Liver (tissue), 8 donors: ENCODE measurements at regions not wholly inside any gene's neighbourhood (a gene's known extent, or its start where the extent isn't known, plus 50 kb on each side); places are given as distances from the start of the nearest gene placed in this dataset.

Experiments
- DNase-seq: peaks from one replicate; pipeline ENCODE4 v3.0.0-alpha.2; 2017; ENCODE audit warnings: low spot score
- H3K27ac ChIP-seq, 2 donors: one replicate each; pipeline ENCODE4 v1.7.0; 2013; ENCODE audit warnings: inconsistent platforms in 2 of 2, low read length in 2 of 2, control low read depth in 1 of 2, low read depth in 1 of 2, mild to moderate bottlenecking in 1 of 2
- H3K27me3 ChIP-seq, 4 donors: one replicate each; pipeline versions ENCODE4 v1.6.1 to v1.7.0; 2013; ENCODE audit warnings: low read length in 3 of 4, inconsistent platforms in 1 of 4, mild to moderate bottlenecking in 1 of 4, moderate library complexity in 1 of 4; ENCODE audit not compliant: control insufficient read depth in 4 of 4, insufficient read depth in 4 of 4
- H3K36me3 ChIP-seq, 4 donors: one replicate each; pipeline versions ENCODE4 v1.6.1 to v1.7.0; 2013; ENCODE audit warnings: low read length in 3 of 4, mild to moderate bottlenecking in 3 of 4, low read depth in 1 of 4, moderate library complexity in 1 of 4; ENCODE audit not compliant: control insufficient read depth in 4 of 4, insufficient read depth in 3 of 4
- H3K4me1 ChIP-seq, 4 donors: one replicate each; pipeline versions ENCODE4 v1.6.1 to v1.7.0; 2013; ENCODE audit warnings: low read length in 3 of 4, mild to moderate bottlenecking in 3 of 4, moderate library complexity in 1 of 4; ENCODE audit not compliant: control insufficient read depth in 4 of 4, insufficient read depth in 4 of 4
- H3K4me3 ChIP-seq, 3 donors: one replicate each; pipeline versions ENCODE4 v1.6.1 to v1.7.0; 2013; ENCODE audit warnings: low read length in 3 of 3, control low read depth in 1 of 3, low read depth in 1 of 3, mild to moderate bottlenecking in 1 of 3
- H3K9ac ChIP-seq, 2 donors: one replicate each; pipeline ENCODE4 v1.7.0; 2013; ENCODE audit warnings: low read length in 2 of 2, mild to moderate bottlenecking in 2 of 2, moderate library complexity in 2 of 2, control low read depth in 1 of 2, low read depth in 1 of 2
- H3K9me3 ChIP-seq, 4 donors: one replicate each; pipeline versions ENCODE4 v1.6.1 to v1.7.0; 2013; ENCODE audit warnings: low read length in 3 of 4; ENCODE audit not compliant: control insufficient read depth in 4 of 4
- ATF3 ChIP-seq: IDR thresholded peaks from 2 replicates; pipeline ENCODE4 v1.6.1; 2016; ENCODE audit warnings: antibody characterized with exemption
- EGR1 ChIP-seq, 2 donors: IDR thresholded peaks; 2 replicates each; pipeline ENCODE4 v1.6.1; 2016 to 2018; ENCODE audit warnings: antibody characterized with exemption in 2 of 2, low read depth in 2 of 2
- FOXA1 ChIP-seq: IDR thresholded peaks from 2 replicates; pipeline ENCODE4 v1.6.1; 2016; ENCODE audit warnings: antibody characterized with exemption
- FOXA2 ChIP-seq: IDR thresholded peaks from 2 replicates; pipeline ENCODE4 v1.6.1; 2016; ENCODE audit warnings: antibody characterized with exemption
- GABPA ChIP-seq, 2 donors: IDR thresholded peaks in 1 of 2; conservative IDR thresholded peaks in 1 of 2; 2 replicates each; pipeline ENCODE4 v1.6.1; 2016; ENCODE audit warnings: antibody characterized with exemption in 2 of 2, mild to moderate bottlenecking in 1 of 2, moderate library complexity in 1 of 2
- HNF4A ChIP-seq, 2 donors: conservative IDR thresholded peaks; 2 replicates each; pipeline ENCODE4 v1.6.1; 2016; ENCODE audit warnings: antibody characterized with exemption in 2 of 2, mild to moderate bottlenecking in 2 of 2
- JUND ChIP-seq, 2 donors: IDR thresholded peaks; 2 replicates each; pipeline ENCODE4 v1.6.1; 2016; ENCODE audit warnings: antibody characterized with exemption in 2 of 2
- NR2F2 ChIP-seq: IDR thresholded peaks from 2 replicates; pipeline ENCODE4 v1.6.1; 2016; ENCODE audit warnings: antibody characterized with exemption
- RXRA ChIP-seq, 2 donors: IDR thresholded peaks; 2 replicates each; pipeline ENCODE4 v1.6.1; 2017 to 2018; ENCODE audit warnings: antibody characterized with exemption in 2 of 2, mild to moderate bottlenecking in 1 of 2
- SP1 ChIP-seq: IDR thresholded peaks from 2 replicates; pipeline ENCODE4 v1.6.1; 2018; ENCODE audit warnings: antibody characterized with exemption, mild to moderate bottlenecking
- TAF1 ChIP-seq: conservative IDR thresholded peaks from 2 replicates; pipeline ENCODE4 v1.6.1; 2016; ENCODE audit warnings: antibody characterized with exemption, mild to moderate bottlenecking
- YY1 ChIP-seq: IDR thresholded peaks from 2 replicates; pipeline ENCODE4 v1.6.1; 2016; ENCODE audit warnings: antibody characterized with exemption, mild to moderate bottlenecking
- ZBTB33 ChIP-seq: IDR thresholded peaks from 2 replicates; pipeline ENCODE4 v1.6.1; 2016; ENCODE audit warnings: antibody characterized with exemption
- WGBS: extraction: QIAGEN DNeasy Blood & Tissue Kit; methylation state at CpG from one replicate; pipeline ENCODE4 v1.1.7; 2013; 5-methylcytosine and 5-hydroxymethylcytosine counted together
- TF ChIP-seq, protein P1 (sequence below): fragments of 150-350 bp; IDR thresholded peaks from 2 replicates; pipeline ENCODE4 v1.5.1; 2017; ENCODE audit warnings: improper control_type of control experiment, low read depth, low read length; ENCODE audit not compliant: missing input control
- donor health status: healthy.
- donor health status: healthy.
- donor health status: healthy.
- donor health status: healthy.
- donor health status: healthy.

GRCh38 chr1:162924179-162924578 is 63.2 kb upstream of the CCDC190 start:
- 60% methylated on average over 2 of the region's 2 CpGs for WGBS
- TF ChIP-seq, protein P1, sequence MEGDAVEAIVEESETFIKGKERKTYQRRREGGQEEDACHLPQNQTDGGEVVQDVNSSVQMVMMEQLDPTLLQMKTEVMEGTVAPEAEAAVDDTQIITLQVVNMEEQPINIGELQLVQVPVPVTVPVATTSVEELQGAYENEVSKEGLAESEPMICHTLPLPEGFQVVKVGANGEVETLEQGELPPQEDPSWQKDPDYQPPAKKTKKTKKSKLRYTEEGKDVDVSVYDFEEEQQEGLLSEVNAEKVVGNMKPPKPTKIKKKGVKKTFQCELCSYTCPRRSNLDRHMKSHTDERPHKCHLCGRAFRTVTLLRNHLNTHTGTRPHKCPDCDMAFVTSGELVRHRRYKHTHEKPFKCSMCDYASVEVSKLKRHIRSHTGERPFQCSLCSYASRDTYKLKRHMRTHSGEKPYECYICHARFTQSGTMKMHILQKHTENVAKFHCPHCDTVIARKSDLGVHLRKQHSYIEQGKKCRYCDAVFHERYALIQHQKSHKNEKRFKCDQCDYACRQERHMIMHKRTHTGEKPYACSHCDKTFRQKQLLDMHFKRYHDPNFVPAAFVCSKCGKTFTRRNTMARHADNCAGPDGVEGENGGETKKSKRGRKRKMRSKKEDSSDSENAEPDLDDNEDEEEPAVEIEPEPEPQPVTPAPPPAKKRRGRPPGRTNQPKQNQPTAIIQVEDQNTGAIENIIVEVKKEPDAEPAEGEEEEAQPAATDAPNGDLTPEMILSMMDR = no peak
- TF ChIP-seq FOXA1 (no peak), RXRA (IDR thresholded peaks at IDR 0.05) (no peak), ATF3 (no peak)

GRCh38 chr1:162922201-162922600 is 61.2 kb upstream of the CCDC190 start:
- Histone ChIP-seq H3K4me3 (no peak overlapping the region), H3K27me3 (peaks cover 0 to 4% (median 0%) of the 10 kb centered on the region in 4 donors), H3K4me1 (no peaks in the 10 kb centered on the region), H3K9ac (no peak overlapping the region), H3K36me3 (no peaks in the 10 kb centered on the region), H3K27ac (no peak overlapping the region), H3K9me3 (no peaks in the 10 kb centered on the region)
- no peak for TF ChIP-seq GABPA (IDR thresholded peaks at IDR 0.05 in 1 of 2, conservative IDR thresholded peaks at IDR 0.05 in 1 of 2)
- TF ChIP-seq JUND (IDR thresholded peaks at IDR 0.05) = no peak
- no peak for TF ChIP-seq FOXA2
- TF ChIP-seq, protein P1 = no peak
- TF ChIP-seq ATF3 = no peak
- no peak for TF ChIP-seq TAF1
- 72% methylated on average over 2 of the region's 2 CpGs for WGBS
- DNase-seq = no peak

More at GRCh38 chr1:162924179-162924578, 63.2 kb upstream of the CCDC190 start:
- Histone ChIP-seq H3K9me3 (no peaks in the 10 kb centered on the region), H3K27me3 (peaks cover 0 to 4% (median 0%) of the 10 kb centered on the region in 4 donors), H3K36me3 (no peaks in the 10 kb centered on the region), H3K4me3 (no peak overlapping the region), H3K4me1 (no peaks in the 10 kb centered on the region), H3K27ac (no peak overlapping the region), H3K9ac (no peak overlapping the region)
- no peak for DNase-seq

DNA sequence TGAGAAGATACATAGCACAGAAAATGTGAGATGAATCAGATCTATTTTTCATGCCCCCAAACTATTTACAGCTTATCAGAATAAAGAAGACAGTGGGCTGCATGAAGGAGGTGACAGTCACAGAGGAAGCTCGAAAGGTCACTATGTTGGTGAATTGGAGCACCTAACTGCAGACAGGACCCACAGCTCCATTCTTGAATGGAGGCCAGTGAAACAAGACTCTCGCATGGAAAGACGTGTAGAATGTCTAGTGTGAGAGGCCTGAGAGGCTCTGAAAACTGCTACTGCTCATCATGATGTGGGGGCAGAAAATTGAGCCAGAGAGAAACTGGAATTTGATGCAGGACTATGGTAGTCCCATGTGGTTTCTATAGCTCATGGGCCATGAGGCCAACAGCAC is 60.3 kb upstream of the CCDC190 start:
- Histone ChIP-seq H3K27ac (no peak overlapping the region), H3K4me1 (no peaks in the 10 kb centered on the region), H3K27me3 (peaks cover 0 to 6% (median 0%) of the 10 kb centered on the region in 4 donors), H3K36me3 (no peaks in the 10 kb centered on the region), H3K9ac (no peak overlapping the region), H3K4me3 (no peak overlapping the region), H3K9me3 (no peaks in the 10 kb centered on the region)
- 88% methylated on average over 3 of the region's 3 CpGs for WGBS
- DNase-seq = no peak
- no peak for TF ChIP-seq ZBTB33
- no peak for TF ChIP-seq HNF4A (conservative IDR thresholded peaks at IDR 0.05)
- TF ChIP-seq GABPA (IDR thresholded peaks at IDR 0.05 in 1 of 2, conservative IDR thresholded peaks at IDR 0.05 in 1 of 2) = no peak
- TF ChIP-seq FOXA2 = no peak
- no peak for TF ChIP-seq JUND (IDR thresholded peaks at IDR 0.05)
- no peak for TF ChIP-seq ATF3
- TF ChIP-seq, protein P1 = no peak
- no peak for TF ChIP-seq NR2F2
- no peak for TF ChIP-seq EGR1 (IDR thresholded peaks at IDR 0.05; ENCODE audit: low read depth in 2 of 2)
- no peak for TF ChIP-seq YY1
- no peak for TF ChIP-seq SP1
